Psoas muscle (tissue), 7 donors: ENCODE measurements at regions not wholly inside any gene's neighbourhood (a gene's known extent, or its start where the extent isn't known, plus 50 kb on each side); places are given as distances from the start of the nearest gene placed in this dataset.

Experiments
- ATAC-seq, 4 donors: fragments of 200-7000 bp; cut with Tn5 transposase; one replicate each; pipeline ENCODE4 v1.9.1; 2020; ENCODE audit warnings: moderate library complexity in 3 of 4, mild to moderate bottlenecking in 2 of 4
- DNase-seq, 2 donors: peaks; one replicate each; pipeline ENCODE4 v3.0.0-alpha.2; 2020
- H3K27ac ChIP-seq: fragments of 200-600 bp; one replicate; pipeline ENCODE4 v1.8.0; 2022
- H3K27me3 ChIP-seq, 3 donors: fragments of 200-600 bp in 1 of 3; one replicate each; pipeline versions ENCODE4 v1.6.1 to v1.8.0; 2013 to 2022; ENCODE audit warnings: low read length in 2 of 3, mild to moderate bottlenecking in 2 of 3, moderate library complexity in 1 of 3; ENCODE audit not compliant: insufficient read depth in 3 of 3
- H3K36me3 ChIP-seq, 2 donors: fragments of 200-600 bp in 1 of 2; one replicate each; pipeline versions ENCODE4 v1.6.1 to v1.8.0; 2013 to 2022; ENCODE audit warnings: low read depth in 1 of 2, mild to moderate bottlenecking in 1 of 2, moderate library complexity in 1 of 2; ENCODE audit not compliant: insufficient read depth in 1 of 2
- H3K4me1 ChIP-seq: fragments of 200-600 bp; one replicate; pipeline ENCODE4 v1.8.0; 2022
- H3K4me3 ChIP-seq: fragments of 200-600 bp; one replicate; pipeline ENCODE4 v1.8.0; 2022; ENCODE audit warnings: mild to moderate bottlenecking
- H3K9me3 ChIP-seq: fragments of 200-600 bp; one replicate; pipeline ENCODE4 v1.8.0; 2022
- WGBS, 3 donors: extraction: QIAGEN DNeasy Blood & Tissue Kit; methylation state at CpG; one replicate each; pipeline versions ENCODE4 v1.1.6 to v1.1.7; 2013; 5-methylcytosine and 5-hydroxymethylcytosine counted together
- intact Hi-C, 2 donors: fragments of 100-400 bp; cut with DNase I; formaldehyde crosslinking; loops; one replicate each; pipeline versions ENCODE4 v1.11.0 to v1.14.2; 2022
- TF ChIP-seq, protein P1 (sequence below): fragments of 200-600 bp; IDR thresholded peaks from one replicate; pipeline ENCODE4 v1.8.0; 2022; ENCODE audit warnings: antibody characterized with exemption
- donor health status: healthy with polysubstance abuse.
- donor health status: DM: no; HTN: no; CAD: no; lungs with moderate emphysema.
- donor health status: Bipolar disorder and iron deficiency.
- donor health status: healthy.
- donor health status: DM: yes; HTN: yes; CAD: no.
- donor health status: DM: no; HTN: no; CAD: no.
- donor health status: DM: yes; HTN: yes; CAD: no.

DNA sequence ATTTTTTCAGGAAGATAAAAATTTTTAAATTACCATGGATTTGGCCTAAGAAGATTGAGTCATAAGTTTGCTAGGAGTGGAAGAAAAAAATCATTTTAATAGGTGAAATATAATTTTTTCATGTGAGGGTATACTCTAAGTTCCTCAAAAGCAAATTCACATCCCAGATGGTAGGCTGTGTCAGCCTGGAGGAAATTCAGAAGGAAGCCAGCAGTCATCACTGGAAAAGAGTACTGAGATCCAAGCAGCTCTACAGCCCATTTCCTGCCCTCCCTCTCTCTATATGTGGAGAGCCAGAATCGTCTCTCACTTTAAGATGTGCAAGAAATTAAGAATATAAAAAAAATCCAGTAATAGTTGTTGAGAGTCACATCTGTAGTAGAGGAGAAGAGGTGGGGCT, 126.5 kb upstream of the CDH18 start:
- H3K27ac ChIP-seq, result no peak overlapping the region
- ATAC-seq (no peak), DNase-seq (no peak)
- TF ChIP-seq, protein P1, sequence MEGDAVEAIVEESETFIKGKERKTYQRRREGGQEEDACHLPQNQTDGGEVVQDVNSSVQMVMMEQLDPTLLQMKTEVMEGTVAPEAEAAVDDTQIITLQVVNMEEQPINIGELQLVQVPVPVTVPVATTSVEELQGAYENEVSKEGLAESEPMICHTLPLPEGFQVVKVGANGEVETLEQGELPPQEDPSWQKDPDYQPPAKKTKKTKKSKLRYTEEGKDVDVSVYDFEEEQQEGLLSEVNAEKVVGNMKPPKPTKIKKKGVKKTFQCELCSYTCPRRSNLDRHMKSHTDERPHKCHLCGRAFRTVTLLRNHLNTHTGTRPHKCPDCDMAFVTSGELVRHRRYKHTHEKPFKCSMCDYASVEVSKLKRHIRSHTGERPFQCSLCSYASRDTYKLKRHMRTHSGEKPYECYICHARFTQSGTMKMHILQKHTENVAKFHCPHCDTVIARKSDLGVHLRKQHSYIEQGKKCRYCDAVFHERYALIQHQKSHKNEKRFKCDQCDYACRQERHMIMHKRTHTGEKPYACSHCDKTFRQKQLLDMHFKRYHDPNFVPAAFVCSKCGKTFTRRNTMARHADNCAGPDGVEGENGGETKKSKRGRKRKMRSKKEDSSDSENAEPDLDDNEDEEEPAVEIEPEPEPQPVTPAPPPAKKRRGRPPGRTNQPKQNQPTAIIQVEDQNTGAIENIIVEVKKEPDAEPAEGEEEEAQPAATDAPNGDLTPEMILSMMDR, result no peak
- H3K27me3 ChIP-seq, result no peaks in the 10 kb centered on the region
- H3K4me1 ChIP-seq, result no peaks in the 10 kb centered on the region
- no peak overlapping the region for H3K4me3 ChIP-seq
- H3K9me3 ChIP-seq, result no peaks in the 10 kb centered on the region
- H3K36me3 ChIP-seq, result no peaks in the 10 kb centered on the region
- WGBS, 3 donors, result 45 to 54% (median 50%) methylated on average over 1 of the region's 1 CpG
- intact Hi-C loops, result no loop called here

DNA sequence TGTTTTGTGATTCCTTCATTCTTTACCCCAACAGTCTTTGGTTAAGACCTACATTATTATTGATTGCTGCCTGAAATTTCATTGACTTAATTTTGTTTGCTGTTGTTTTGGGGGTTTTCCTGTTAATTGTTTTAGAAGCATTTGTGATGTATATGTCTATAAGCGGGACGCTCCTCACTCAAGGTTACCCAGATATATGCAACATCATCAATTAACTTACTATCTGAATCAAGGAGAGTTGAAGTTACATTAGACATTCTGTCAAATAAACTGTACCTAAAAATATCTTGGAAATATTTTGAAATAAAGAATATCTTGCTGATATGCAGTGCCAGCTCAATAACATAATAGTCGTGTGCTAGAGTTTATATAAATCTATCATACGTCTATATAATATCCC, 125.9 kb upstream of the CDH18 start:
- WGBS, 3 donors, result 92 to 97% (median 93%) methylated on average over 4 of the region's 4 CpGs
- Histone ChIP-seq H3K36me3 (no peaks in the 10 kb centered on the region), H3K4me1 (no peaks in the 10 kb centered on the region), H3K27me3 (no peaks in the 10 kb centered on the region), H3K4me3 (no peak overlapping the region), H3K27ac (no peak overlapping the region), H3K9me3 (no peaks in the 10 kb centered on the region)
- TF ChIP-seq, protein P1, result no peak
- ATAC-seq (no peak), DNase-seq (no peak)
- intact Hi-C loops, result no loop called here

DNA sequence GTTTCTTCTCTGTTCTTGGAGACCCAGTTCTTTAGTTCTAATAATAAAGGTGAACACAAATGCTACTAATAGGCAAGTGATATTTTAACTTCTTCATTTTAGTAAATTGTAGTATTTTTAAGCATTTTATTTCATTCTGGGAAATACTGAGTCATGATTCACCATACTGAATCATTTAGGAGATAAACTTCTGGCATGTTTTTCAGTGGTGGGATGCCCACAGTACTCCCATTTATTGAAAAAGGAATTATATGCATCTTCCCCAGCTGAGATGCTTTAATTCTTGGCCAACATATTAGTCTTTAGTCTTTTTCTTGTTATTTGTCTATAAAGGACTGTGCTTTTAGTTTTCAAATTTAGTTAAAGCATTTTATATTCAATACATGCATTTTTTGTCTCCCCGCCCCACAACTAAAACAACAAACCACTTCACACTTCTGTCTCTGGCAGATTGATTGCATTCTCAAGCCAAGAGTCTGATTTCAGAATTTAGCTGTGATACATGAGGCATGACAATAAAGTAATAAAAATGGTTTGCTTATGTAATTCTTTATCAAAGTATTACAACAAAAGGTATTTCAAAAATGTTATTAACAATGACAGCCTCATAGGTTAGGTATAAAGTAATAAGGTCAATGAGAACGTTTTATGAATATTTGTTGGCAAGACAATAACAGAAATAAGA, 125.2 kb upstream of the CDH18 start:
- 29 to 42% (median 37%) methylated on average over 2 of the region's 2 CpGs for WGBS, 3 donors

DNA sequence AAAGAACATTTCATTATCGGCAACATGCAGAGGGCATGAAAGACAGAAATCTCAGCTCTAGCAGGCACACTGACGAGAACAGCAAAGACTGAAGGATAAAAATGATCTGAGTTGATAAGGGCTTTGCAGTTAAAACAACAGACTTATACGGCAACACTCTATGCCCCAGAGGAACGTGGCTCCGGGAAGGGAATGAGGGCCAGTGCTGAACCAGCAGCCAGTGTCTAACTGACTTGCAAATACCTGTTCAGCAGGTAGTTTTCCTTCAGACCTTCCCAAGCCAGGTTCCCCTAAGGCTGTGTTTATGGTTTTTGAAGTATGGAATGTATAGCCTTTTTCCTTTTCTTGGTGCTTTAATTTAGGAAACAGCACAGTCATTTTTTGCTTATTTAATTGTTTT, 121.3 kb upstream of the CDH18 start:
- H3K27me3 ChIP-seq, result no peaks in the 10 kb centered on the region
- 78 to 84% (median 83%) methylated on average over 5 of the region's 5 CpGs for WGBS, 3 donors
- H3K36me3 ChIP-seq, result no peaks in the 10 kb centered on the region
- TF ChIP-seq, protein P1, result no peak
- no peak overlapping the region for H3K27ac ChIP-seq
- H3K4me3 ChIP-seq, result no peak overlapping the region
- ATAC-seq (no peak), DNase-seq (no peak)
- no peaks in the 10 kb centered on the region for H3K4me1 ChIP-seq
- H3K9me3 ChIP-seq, result no peaks in the 10 kb centered on the region
- intact Hi-C loops, result no loop called here

More for the DNA sequence above, 125.2 kb upstream of the CDH18 start:
- Histone ChIP-seq H3K9me3 (no peaks in the 10 kb centered on the region), H3K27ac (no peak overlapping the region), H3K36me3 (no peaks in the 10 kb centered on the region), H3K4me3 (no peak overlapping the region), H3K27me3 (no peaks in the 10 kb centered on the region), H3K4me1 (no peaks in the 10 kb centered on the region)
- ATAC-seq (no peak), DNase-seq (no peak)
- intact Hi-C loops, result no loop called here
- TF ChIP-seq, protein P1, result no peak

DNA sequence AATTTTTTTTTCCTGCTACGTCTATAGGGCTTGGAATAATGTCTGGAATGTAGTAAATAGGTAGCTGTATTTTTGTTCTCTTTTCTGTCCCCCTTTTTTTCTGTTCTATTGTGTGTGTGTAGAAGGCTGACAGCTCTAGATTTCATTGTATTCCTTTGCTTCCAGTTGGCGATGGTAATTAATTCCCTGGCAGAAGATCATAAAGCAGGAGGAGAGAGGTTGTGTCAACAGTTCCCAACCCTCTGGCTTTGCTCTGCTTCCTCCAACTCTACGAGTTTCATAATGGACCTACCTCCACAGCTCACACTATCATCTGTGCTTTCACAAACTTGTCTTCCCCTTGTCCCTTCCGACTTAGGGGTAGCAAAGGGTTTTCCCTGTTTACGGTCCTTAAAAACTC, 117.9 kb upstream of the CDH18 start:
- Histone ChIP-seq H3K9me3 (no peaks in the 10 kb centered on the region), H3K4me3 (no peak overlapping the region), H3K4me1 (no peaks in the 10 kb centered on the region), H3K27ac (no peak overlapping the region), H3K27me3 (no peaks in the 10 kb centered on the region), H3K36me3 (no peaks in the 10 kb centered on the region)
- WGBS, 3 donors, result 32 to 46% (median 35%) methylated on average over 5 of the region's 5 CpGs
- ATAC-seq, result no peak
- TF ChIP-seq, protein P1, result no peak
- no peak for DNase-seq
- intact Hi-C loops, result no loop called here
